ENCODE measurements at regions not wholly inside any gene's neighbourhood (a gene's known extent, or its start where the extent isn't known, plus 50 kb on each side); places are given as distances from the start of the nearest gene placed in this dataset.

DNA sequence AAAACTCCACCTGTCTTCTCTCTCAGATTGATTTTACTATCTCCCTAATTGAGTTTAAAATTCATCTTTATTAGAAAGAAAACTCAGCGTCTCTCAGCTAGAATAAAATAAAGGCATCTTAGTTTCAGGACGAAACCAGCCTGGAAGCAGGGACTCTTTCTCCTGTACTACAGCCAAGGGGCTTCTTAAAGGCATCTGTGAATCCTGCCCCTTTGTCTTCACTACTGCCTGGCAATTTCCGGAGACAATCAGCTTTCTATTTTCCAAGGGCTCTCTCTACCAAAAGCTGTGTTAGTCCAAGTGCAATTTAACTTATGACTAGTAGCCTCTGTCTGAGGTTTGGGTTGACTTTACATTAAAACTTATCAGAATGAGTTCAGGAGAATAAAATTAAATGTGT is 623.3 kb upstream of the FOXG1 start:
- Mint-ChIP-seq H3K36me3 (ENCODE audit: unreplicated experiment) (no peaks in the 10 kb centered on the region), H3K27ac (ENCODE audit: unreplicated experiment) (no peak overlapping the region), H3K27me3 (ENCODE audit: unreplicated experiment) (peaks cover 4% of the 10 kb centered on the region), H3K4me3 (ENCODE audit: unreplicated experiment) (no peak overlapping the region), H3K9me3 (ENCODE audit: unreplicated experiment) (no peaks in the 10 kb centered on the region), H3K4me1 (ENCODE audit: unreplicated experiment) (no peaks in the 10 kb centered on the region)
- TF ChIP-seq, protein P1, sequence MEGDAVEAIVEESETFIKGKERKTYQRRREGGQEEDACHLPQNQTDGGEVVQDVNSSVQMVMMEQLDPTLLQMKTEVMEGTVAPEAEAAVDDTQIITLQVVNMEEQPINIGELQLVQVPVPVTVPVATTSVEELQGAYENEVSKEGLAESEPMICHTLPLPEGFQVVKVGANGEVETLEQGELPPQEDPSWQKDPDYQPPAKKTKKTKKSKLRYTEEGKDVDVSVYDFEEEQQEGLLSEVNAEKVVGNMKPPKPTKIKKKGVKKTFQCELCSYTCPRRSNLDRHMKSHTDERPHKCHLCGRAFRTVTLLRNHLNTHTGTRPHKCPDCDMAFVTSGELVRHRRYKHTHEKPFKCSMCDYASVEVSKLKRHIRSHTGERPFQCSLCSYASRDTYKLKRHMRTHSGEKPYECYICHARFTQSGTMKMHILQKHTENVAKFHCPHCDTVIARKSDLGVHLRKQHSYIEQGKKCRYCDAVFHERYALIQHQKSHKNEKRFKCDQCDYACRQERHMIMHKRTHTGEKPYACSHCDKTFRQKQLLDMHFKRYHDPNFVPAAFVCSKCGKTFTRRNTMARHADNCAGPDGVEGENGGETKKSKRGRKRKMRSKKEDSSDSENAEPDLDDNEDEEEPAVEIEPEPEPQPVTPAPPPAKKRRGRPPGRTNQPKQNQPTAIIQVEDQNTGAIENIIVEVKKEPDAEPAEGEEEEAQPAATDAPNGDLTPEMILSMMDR (IDR thresholded peaks at IDR 0.05): no peak
- no peak for DNase-seq (ENCODE audit: extremely low spot score, unreplicated experiment)

DNA sequence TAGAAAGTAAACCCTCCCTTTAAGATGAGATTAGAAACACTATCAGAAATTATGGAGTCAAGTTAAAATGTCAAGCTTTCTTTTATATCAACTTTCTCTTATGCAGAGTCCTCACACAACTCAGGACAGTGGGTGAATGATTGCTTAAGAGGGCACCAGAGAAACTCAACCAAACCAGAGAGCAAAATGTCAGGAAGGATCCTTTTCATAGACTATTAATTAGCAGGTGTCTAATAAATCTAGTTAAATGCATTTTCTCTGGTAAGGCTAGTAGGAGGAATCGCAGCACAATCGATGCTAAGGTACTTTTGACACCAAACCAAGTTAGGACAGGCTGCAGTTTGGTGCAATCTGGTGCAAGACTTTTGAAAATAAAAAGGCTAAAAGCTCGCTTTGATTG is 614.7 kb upstream of the FOXG1 start:
- no peak for DNase-seq (ENCODE audit: extremely low spot score, unreplicated experiment)
- Mint-ChIP-seq H3K27ac (ENCODE audit: unreplicated experiment) (no peak overlapping the region), H3K9me3 (ENCODE audit: unreplicated experiment) (no peaks in the 10 kb centered on the region), H3K36me3 (ENCODE audit: unreplicated experiment) (no peaks in the 10 kb centered on the region), H3K27me3 (ENCODE audit: unreplicated experiment) (peaks cover 4% of the 10 kb centered on the region), H3K4me3 (ENCODE audit: unreplicated experiment) (no peak overlapping the region), H3K4me1 (ENCODE audit: unreplicated experiment) (no peaks in the 10 kb centered on the region)
- TF ChIP-seq, protein P1 (IDR thresholded peaks at IDR 0.05): no peak

DNA sequence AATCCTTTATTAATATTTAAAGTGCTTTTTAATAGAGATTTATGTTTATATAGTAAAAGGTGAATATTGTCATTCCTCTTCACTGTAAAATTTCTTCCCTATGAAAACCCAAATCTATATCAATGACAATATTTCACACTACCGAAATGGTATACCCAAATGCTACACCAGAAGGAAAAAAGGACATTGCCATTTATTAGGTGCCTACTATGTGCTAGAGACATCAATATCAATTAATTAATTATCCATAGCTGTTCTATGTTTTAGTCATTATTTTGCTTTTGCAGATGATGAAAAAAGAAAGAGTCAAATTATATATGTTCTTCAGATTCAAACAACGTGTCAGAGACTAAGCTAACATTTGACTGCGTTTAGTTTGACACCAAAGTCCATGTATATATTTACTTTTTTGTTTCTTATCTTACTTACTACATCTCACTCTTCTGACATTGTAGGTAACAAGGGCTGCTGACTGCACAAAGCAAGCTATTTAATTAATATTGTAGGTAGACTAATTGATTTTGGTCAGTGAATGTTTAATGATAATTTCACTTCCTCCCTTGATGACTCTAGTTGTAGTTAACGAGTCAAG is 614.0 kb upstream of the FOXG1 start:
- H3K4me3 Mint-ChIP-seq (ENCODE audit: unreplicated experiment): no peak overlapping the region
- H3K4me1 Mint-ChIP-seq (ENCODE audit: unreplicated experiment): no peaks in the 10 kb centered on the region
- TF ChIP-seq, protein P1 (IDR thresholded peaks at IDR 0.05): no peak
- no peak for DNase-seq (ENCODE audit: extremely low spot score, unreplicated experiment)
- H3K36me3 Mint-ChIP-seq (ENCODE audit: unreplicated experiment): no peaks in the 10 kb centered on the region
- no peaks in the 10 kb centered on the region for H3K9me3 Mint-ChIP-seq (ENCODE audit: unreplicated experiment)
- no peak overlapping the region for H3K27ac Mint-ChIP-seq (ENCODE audit: unreplicated experiment)
- H3K27me3 Mint-ChIP-seq (ENCODE audit: unreplicated experiment): peaks cover 4% of the 10 kb centered on the region

DNA sequence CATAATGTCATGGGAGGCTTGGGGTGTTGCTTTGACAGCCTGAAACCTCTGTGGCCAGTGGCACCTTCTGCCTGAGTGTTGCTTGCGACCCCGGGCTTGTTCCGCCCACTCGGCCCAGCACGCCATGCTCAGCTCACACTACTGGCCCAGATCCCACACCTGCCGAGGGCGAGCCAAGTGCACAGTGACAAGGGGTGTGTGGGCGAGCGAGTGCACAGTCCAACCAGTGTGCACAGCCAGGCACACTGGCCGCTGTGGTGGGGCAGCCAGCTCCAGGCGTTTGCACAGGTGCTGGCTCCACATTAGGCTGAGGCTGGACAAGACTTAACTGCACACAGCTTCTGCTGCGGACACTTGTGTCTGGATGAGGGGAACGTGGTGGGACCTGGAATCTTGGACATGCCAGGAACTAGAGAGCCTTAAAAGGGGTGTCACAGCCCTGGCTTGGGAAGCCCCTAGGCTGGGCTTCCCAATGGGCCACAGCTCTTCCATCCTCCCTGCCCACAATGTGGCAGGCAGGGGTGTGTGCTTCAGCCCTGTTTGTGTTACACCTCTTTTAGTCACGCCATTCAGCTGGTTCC is 609.2 kb upstream of the FOXG1 start:
- TF ChIP-seq, protein P1 (IDR thresholded peaks at IDR 0.05): no peak
- Mint-ChIP-seq H3K4me3 (ENCODE audit: unreplicated experiment) (no peak overlapping the region), H3K27me3 (ENCODE audit: unreplicated experiment) (peaks cover 4% of the 10 kb centered on the region), H3K36me3 (ENCODE audit: unreplicated experiment) (no peaks in the 10 kb centered on the region), H3K9me3 (ENCODE audit: unreplicated experiment) (no peaks in the 10 kb centered on the region), H3K27ac (ENCODE audit: unreplicated experiment) (no peak overlapping the region), H3K4me1 (ENCODE audit: unreplicated experiment) (no peaks in the 10 kb centered on the region)
- DNase-seq (ENCODE audit: extremely low spot score, unreplicated experiment): no peak

DNA sequence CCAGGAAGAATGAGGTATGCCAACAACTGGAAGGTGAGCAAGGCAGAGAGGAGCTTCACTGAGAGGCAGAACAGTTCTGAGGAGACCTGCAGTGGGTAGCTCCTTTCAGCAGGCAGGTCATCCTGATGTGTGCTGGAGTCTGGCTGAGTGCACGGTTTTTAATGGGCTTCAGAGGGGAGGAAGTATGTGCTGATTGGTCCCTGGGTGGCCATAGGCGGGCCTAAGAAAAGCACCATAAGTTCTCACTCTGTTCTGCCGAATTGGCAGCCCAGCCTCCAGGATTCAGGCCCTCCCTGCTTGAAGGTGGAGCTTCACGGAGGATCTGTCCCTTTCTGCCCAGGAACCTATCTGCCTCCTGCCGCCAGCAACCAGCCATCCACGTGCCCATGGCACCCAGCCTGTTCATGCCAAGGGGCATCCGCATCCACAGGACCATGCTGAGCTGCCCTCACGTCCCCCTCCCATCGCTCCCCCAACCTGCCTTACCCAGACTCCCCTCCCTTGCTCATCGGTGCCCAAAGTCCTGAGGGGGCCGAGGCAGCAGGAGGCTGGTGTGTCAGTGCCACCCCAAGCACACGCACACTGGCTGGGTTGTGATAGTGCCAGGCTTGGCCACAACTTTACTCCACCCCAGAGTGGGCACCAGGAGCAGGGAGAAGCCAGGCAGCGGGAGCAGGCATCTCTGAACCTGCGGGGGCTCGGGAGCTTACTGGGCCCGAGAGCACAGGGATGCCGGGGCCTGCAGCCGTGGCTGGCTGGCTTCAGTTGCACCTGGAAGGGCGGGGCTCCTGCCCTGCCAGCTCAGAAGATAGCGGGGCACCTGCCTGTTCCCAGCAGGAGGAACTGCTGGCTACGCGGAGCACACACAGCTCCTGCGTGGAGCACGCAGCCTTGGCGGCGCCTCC is 608.4 kb upstream of the FOXG1 start:
- no peak for DNase-seq (ENCODE audit: extremely low spot score, unreplicated experiment)
- no peak overlapping the region for H3K4me3 Mint-ChIP-seq (ENCODE audit: unreplicated experiment)
- no peaks in the 10 kb centered on the region for H3K9me3 Mint-ChIP-seq (ENCODE audit: unreplicated experiment)
- H3K36me3 Mint-ChIP-seq (ENCODE audit: unreplicated experiment): no peaks in the 10 kb centered on the region
- no peak overlapping the region for H3K27ac Mint-ChIP-seq (ENCODE audit: unreplicated experiment)
- TF ChIP-seq, protein P1 (IDR thresholded peaks at IDR 0.05): no peak
- H3K4me1 Mint-ChIP-seq (ENCODE audit: unreplicated experiment): no peaks in the 10 kb centered on the region
- peaks cover 4% of the 10 kb centered on the region for H3K27me3 Mint-ChIP-seq (ENCODE audit: unreplicated experiment)

All from osteocyte (in vitro differentiated cells).